Cardiac muscle cell (in vitro differentiated cells and primary cell): ENCODE measurements at regions not wholly inside any gene's neighbourhood (a gene's known extent, or its start where the extent isn't known, plus 50 kb on each side); places are given as distances from the start of the nearest gene placed in this dataset.

ENCODE experiments used
- DNase-seq, 2 donors: peaks; one replicate each; pipeline versions ENCODE4 v3.0.0 to v3.0.0-alpha.2; 2010 to 2017; ENCODE audit warnings: low read depth in 1 of 2, low spot score in 1 of 2
- H3K27ac ChIP-seq: fragments of 200-600 bp; sonication (generic); 2 replicates; pipeline ENCODE4 v1.5.1; 2016
- H3K27me3 ChIP-seq: fragments of 200-600 bp; sonication (generic); 2 replicates; pipeline ENCODE4 v1.6.0; 2016; ENCODE audit warnings: control low read depth
- H3K36me3 ChIP-seq: fragments of 200-600 bp; sonication (generic); 2 replicates; pipeline ENCODE4 v1.5.1; 2016; ENCODE audit warnings: control low read depth
- H3K4me1 ChIP-seq: fragments of 200-600 bp; sonication (generic); 2 replicates; pipeline ENCODE4 v1.8.1; 2017; ENCODE audit warnings: low read depth, mild to moderate bottlenecking, mixed run types
- H3K4me3 ChIP-seq: fragments of 200-600 bp; sonication (generic); 2 replicates; pipeline ENCODE4 v1.5.1; 2016; ENCODE audit warnings: mild to moderate bottlenecking
- H3K9me3 ChIP-seq: fragments of 200-600 bp; sonication (generic); 2 replicates; pipeline ENCODE4 v1.5.1; 2017; ENCODE audit warnings: low read depth, mild to moderate bottlenecking, control low read depth
- CTCF ChIP-seq: IDR thresholded peaks from 2 replicates; pipeline ENCODE4 v1.5.1; 2012; ENCODE audit warnings: low read depth, mild to moderate bottlenecking, low read length

DNA sequence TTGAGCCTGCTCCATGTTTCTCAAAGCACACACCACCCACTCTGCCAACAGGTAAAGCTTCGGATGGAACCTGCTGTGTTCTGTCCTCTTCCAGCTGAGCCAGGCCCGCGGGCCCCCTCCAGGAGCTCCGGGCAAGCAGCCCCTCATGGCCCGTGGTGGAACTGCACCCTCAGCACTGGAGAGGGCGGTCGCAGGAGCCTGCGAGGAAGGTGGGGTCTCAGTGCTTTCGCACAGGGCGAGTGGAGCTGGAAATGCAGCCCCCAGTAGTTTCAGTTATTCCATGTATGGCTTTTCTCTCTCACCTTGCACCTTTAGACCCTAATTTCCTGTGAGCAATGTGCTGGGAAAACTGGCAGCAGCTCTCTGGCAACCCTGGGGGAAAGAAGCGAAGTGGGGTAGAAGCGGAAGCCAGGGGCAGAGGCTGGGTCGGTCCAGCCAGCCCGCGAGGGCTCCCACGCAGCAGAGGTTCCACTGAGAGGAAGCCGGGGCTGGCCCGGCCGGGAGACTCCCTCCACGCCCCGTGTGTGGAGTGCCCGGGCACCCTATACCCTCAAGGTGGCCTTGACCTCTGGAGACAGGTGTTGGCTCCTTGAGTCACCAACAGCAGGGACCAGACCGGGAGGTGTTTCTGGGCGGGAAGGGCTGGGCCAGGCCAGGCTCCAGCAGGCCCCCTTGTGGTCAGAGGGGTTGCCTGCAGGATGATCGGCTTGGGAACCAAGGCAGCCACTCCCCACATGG is 119.9 kb upstream of the TMEM45B start:
- no peak overlapping the region for H3K27ac ChIP-seq
- peak; percentile 38 to 85 for DNase-seq
- TF ChIP-seq CTCF = peak; percentile 71
- no peaks in the 10 kb centered on the region for H3K9me3 ChIP-seq
- no peaks in the 10 kb centered on the region for H3K36me3 ChIP-seq
- H3K4me3 ChIP-seq = peak overlapping the region; percentile 22
- peaks cover 16% of the 10 kb centered on the region for H3K27me3 ChIP-seq
- no peaks in the 10 kb centered on the region for H3K4me1 ChIP-seq

- Histone ChIP-seq H3K9me3 (no peaks in the 10 kb centered on the region), H3K36me3 (no peaks in the 10 kb centered on the region), H3K27ac (no peak overlapping the region), H3K4me1 (no peaks in the 10 kb centered on the region), H3K4me3 (no peak overlapping the region), H3K27me3 (peaks cover 18% of the 10 kb centered on the region)
- TF ChIP-seq CTCF = no peak
- no peak for DNase-seq
These were observed 119.2 kb upstream of the TMEM45B start for GRCh38 chr11:129696309-129696989.

- Histone ChIP-seq H3K4me1 (no peaks in the 10 kb centered on the region), H3K27me3 (peaks cover 21% of the 10 kb centered on the region), H3K27ac (no peak overlapping the region), H3K36me3 (no peaks in the 10 kb centered on the region), H3K4me3 (no peak overlapping the region), H3K9me3 (no peaks in the 10 kb centered on the region)
- no peak for DNase-seq
- TF ChIP-seq CTCF = no peak
These were observed 117.4 kb upstream of the TMEM45B start for GRCh38 chr11:129698212-129698611.

GRCh38 chr11:129699711-129700304 is 115.8 kb upstream of the TMEM45B start:
- H3K9me3 ChIP-seq = no peaks in the 10 kb centered on the region
- no peak for DNase-seq
- H3K27me3 ChIP-seq = peaks cover 26% of the 10 kb centered on the region
- no peak overlapping the region for H3K27ac ChIP-seq
- no peak overlapping the region for H3K4me3 ChIP-seq
- TF ChIP-seq CTCF = no peak
- H3K4me1 ChIP-seq = no peaks in the 10 kb centered on the region
- H3K36me3 ChIP-seq = no peaks in the 10 kb centered on the region

DNA sequence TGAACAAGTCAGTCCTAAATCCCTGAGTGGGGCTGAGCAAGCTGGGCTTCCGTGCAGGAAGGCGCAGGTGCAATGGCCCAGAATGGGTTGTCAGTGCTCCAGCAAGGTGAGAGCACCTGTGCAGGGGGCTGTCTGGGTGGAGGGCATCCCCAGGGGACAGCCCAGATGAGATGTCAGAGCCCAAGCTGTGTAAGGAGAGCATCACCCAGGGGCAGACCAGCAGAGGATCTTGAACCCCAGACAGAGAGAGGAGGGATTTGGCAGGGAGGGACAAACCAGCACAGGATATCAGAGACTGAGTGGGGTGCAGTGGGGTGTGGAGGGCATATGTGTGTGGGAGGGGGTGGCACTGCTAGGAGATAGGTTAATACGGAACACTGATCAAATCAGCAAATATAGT is 114.9 kb upstream of the TMEM45B start:
- Histone ChIP-seq H3K4me1 (no peaks in the 10 kb centered on the region), H3K4me3 (no peak overlapping the region), H3K27ac (no peak overlapping the region), H3K36me3 (no peaks in the 10 kb centered on the region), H3K9me3 (no peaks in the 10 kb centered on the region), H3K27me3 (peaks cover 26% of the 10 kb centered on the region)
- TF ChIP-seq CTCF = no peak
- no peak for DNase-seq
